ENCODE measurements at regions not wholly inside any gene's neighbourhood (a gene's known extent, or its start where the extent isn't known, plus 50 kb on each side); places are given as distances from the start of the nearest gene placed in this dataset.

GRCh38 chr10:78961760-78962159 lies 107.0 kb upstream of the ZMIZ1 start:
- TF ChIP-seq FOXP2 (optimal IDR thresholded peaks at IDR 0.05; ENCODE audit: borderline replicate concordance, extremely low read depth, extremely low read length, insufficient read depth) (no peak), TAF1 (IDR thresholded peaks at IDR 0.05; ENCODE audit: borderline replicate concordance, insufficient read depth, low read length) (no peak), SIN3A (IDR thresholded peaks at IDR 0.05; ENCODE audit: borderline replicate concordance, insufficient read depth, low read length) (no peak), REST (IDR thresholded peaks at IDR 0.05; ENCODE audit: insufficient read depth in 1 of 2, low read depth in 2 of 2, low read length in 2 of 2) (no peak), POLR2AphosphoS5 (IDR thresholded peaks at IDR 0.05; ENCODE audit: low read depth, low read length) (no peak)

GRCh38 chr10:78963074-78964034 lies 105.4 kb upstream of the ZMIZ1 start:
- TF ChIP-seq REST (IDR thresholded peaks at IDR 0.05; ENCODE audit: insufficient read depth in 1 of 2, low read depth in 2 of 2, low read length in 2 of 2) = no peak
- no peak for TF ChIP-seq SIN3A (IDR thresholded peaks at IDR 0.05; ENCODE audit: borderline replicate concordance, insufficient read depth, low read length)
- TF ChIP-seq POLR2AphosphoS5 (IDR thresholded peaks at IDR 0.05; ENCODE audit: low read depth, low read length) = no peak
- no peak for TF ChIP-seq TAF1 (IDR thresholded peaks at IDR 0.05; ENCODE audit: borderline replicate concordance, insufficient read depth, low read length)
- TF ChIP-seq FOXP2 (optimal IDR thresholded peaks at IDR 0.05; ENCODE audit: borderline replicate concordance, extremely low read depth, extremely low read length, insufficient read depth) = peak; percentile 26

- TF ChIP-seq FOXP2 (optimal IDR thresholded peaks at IDR 0.05; ENCODE audit: borderline replicate concordance, extremely low read depth, extremely low read length, insufficient read depth) (no peak), SIN3A (IDR thresholded peaks at IDR 0.05; ENCODE audit: borderline replicate concordance, insufficient read depth, low read length) (no peak), TAF1 (IDR thresholded peaks at IDR 0.05; ENCODE audit: borderline replicate concordance, insufficient read depth, low read length) (no peak), POLR2AphosphoS5 (IDR thresholded peaks at IDR 0.05; ENCODE audit: low read depth, low read length) (no peak), REST (IDR thresholded peaks at IDR 0.05; ENCODE audit: insufficient read depth in 1 of 2, low read depth in 2 of 2, low read length in 2 of 2) (no peak)
These were observed 104.4 kb upstream of the ZMIZ1 start for GRCh38 chr10:78964274-78964951.

DNA sequence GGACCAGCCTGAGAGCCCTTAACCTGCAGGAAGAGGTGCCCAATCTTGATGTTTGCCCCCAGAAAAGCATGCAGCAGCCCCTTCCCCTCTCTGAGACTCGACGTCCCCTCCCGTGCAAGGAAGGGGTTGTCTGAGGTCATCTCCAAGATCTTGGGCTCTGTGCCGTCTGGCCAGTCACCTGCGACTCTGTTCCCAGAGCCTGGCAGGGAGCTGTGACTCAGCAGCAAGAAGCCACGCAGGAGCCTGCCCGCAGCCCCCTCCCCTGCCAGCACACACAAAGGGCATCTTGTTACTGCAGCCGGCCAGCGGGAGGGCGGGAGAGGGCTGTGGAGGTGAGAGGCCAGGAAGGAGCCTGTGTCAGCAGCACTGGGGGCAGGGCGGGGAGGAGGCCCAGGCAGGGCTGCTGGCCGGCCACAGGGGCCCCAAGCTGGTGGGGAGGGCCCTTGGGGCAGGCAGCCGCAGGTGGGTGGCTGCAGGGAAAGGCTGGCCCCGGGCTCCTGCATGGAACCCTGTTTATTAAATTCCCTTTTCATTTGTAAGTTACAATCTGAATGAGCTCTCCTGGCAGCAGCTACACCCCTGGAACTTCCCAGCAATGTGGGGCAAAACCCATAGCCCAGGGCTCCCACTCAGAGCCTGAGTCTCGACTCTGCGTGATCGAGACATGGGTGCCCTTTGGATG lies 103.7 kb upstream of the ZMIZ1 start:
- no peak for TF ChIP-seq FOXP2 (optimal IDR thresholded peaks at IDR 0.05; ENCODE audit: borderline replicate concordance, extremely low read depth, extremely low read length, insufficient read depth)
- TF ChIP-seq TAF1 (IDR thresholded peaks at IDR 0.05; ENCODE audit: borderline replicate concordance, insufficient read depth, low read length) = no peak
- no peak for TF ChIP-seq SIN3A (IDR thresholded peaks at IDR 0.05; ENCODE audit: borderline replicate concordance, insufficient read depth, low read length)
- TF ChIP-seq POLR2AphosphoS5 (IDR thresholded peaks at IDR 0.05; ENCODE audit: low read depth, low read length) = no peak
- TF ChIP-seq REST (IDR thresholded peaks at IDR 0.05; ENCODE audit: insufficient read depth in 1 of 2, low read depth in 2 of 2, low read length in 2 of 2) = no peak
